NCI-H1436 (cell line): ENCODE measurements at regions not wholly inside any gene's neighbourhood (a gene's known extent, or its start where the extent isn't known, plus 50 kb on each side); places are given as distances from the start of the nearest gene placed in this dataset.

Source experiments
- DNase-seq: peaks from one replicate; lab custom pipeline; 2025; lab: John Stamatoyannopoulos, UW

DNA sequence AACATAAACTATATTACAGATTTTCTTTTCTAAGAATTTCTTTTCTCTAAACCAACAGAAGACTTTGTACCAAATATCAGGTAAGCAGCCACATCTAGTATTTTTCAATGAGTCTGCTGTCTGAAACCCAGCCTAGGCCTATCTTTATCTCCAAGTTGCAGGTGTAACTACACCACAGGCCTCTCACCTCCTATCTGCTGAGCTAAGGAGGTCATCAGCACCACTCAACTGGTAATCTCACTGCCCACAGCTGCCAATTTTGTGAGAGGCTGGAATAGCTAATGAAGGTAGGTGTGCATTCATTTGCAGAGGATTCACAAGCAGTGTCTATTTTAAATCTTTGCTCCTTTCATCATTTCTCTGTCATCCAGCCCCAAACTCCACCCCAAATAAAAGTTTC, 584.8 kb downstream of the HDGFL1 start:
- no peak for DNase-seq

DNA sequence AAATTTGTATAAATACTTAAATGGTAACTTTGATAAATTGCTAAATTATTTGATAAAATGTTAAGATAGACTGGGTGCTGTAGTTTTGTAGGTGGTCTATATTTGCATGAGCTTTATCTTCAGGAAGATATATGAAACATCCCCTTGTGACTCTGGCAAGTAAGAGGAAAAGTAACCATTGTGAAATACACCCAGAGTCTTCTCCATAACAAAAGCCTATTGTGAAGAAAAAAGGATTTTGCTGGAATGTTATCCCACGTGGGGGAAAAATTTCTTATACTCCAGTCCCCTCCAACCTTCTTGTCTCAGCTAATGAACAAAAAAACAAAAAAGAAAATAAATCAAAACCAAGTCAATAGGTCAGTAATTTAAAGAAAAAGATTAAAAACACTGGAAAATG, 600.7 kb downstream of the HDGFL1 start:
- no peak for DNase-seq

DNA sequence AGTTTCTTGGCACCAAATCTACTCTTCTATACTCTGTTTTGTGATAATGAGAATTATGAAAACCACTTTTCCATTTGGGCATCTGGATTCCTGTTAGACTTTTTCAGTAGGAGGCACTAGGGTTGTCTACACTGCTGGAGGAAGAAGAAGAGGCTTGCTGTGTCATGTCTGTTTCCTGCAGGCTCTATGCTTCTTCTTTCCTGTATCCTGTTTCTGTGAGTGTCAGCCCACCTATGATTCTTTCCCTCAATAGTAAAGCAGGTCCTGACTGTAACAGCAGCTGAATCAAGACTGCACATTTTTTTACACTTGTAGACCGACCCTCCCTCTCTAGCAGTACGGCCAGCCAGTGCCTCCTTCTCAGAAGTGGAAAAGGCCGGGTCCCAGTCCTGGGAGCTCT, 603.9 kb downstream of the HDGFL1 start:
- no peak for DNase-seq

DNA sequence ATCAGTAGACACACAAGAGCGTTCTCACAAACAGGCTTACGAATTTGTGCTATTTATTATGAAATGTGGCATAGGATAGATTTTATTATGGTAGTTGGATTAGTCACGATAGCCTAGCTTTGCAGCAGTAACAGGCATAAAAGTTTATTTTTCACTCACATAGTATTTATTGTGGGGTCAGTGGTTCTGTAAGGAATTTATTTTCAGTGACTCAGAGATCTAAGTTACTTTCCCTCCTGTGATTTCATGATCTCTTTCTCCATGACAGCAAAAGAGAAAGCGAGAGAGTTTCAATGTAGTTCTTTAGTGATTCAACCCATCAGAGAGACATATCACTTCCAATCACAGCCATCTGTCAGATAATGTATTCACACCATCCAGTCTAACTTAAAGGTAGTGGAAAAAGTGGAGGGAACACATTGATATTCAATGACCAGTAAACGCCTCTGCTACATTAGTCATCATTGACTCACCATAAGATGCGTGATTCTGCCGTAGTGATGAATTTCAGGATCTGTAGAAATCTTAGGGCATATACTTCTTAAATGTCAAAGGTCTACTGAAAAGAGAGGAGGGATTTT, 605.5 kb downstream of the HDGFL1 start:
- DNase-seq: no peak

DNA sequence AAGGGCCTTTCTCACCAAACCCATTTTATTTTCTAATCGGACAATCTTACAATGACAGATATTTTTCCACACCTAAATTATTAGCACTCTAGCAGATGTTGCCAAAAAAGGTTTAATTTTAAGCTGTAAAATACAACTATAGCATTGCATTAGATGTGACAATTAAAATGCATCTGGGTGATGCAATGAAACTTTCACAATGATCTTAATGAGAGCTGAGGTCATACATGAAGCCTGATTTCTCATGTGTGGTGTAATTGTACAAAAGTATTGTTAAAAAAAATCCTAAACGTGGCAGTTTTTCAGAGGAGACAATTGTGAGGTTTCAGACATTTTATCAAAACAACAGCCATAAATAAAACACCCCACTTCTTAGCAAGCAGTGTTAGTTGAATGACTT, 606.0 kb downstream of the HDGFL1 start:
- no peak for DNase-seq

GRCh38 chr6:23176471-23176870, 607.1 kb downstream of the HDGFL1 start:
- no peak for DNase-seq

- DNase-seq: no peak
Observed at GRCh38 chr6:23176883-23177282, 607.5 kb downstream of the HDGFL1 start.

GRCh38 chr6:23177806-23178205, 608.4 kb downstream of the HDGFL1 start:
- no peak for DNase-seq

DNA sequence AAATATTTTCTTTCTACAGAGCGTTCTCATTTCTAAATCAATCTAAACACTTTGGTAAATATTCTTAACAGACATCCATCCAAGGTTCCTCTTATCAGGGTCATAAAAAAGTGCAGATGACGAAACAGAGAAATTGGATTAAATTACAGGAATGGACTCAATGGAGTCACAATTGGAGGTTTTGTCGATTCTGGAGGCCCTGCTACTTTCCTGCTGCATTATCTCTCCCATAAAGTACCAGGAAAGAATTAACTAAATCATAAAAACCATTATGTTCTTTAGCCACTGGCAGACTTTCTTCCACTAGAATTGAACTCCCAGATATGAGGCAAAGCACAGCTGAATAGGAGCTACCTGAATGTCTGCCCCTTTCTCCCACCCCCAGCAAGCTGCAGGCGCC, 610.6 kb downstream of the HDGFL1 start:
- no peak for DNase-seq

- peak; percentile 94 for DNase-seq
Observed at GRCh38 chr6:23180504-23181293, 611.3 kb downstream of the HDGFL1 start.

DNA sequence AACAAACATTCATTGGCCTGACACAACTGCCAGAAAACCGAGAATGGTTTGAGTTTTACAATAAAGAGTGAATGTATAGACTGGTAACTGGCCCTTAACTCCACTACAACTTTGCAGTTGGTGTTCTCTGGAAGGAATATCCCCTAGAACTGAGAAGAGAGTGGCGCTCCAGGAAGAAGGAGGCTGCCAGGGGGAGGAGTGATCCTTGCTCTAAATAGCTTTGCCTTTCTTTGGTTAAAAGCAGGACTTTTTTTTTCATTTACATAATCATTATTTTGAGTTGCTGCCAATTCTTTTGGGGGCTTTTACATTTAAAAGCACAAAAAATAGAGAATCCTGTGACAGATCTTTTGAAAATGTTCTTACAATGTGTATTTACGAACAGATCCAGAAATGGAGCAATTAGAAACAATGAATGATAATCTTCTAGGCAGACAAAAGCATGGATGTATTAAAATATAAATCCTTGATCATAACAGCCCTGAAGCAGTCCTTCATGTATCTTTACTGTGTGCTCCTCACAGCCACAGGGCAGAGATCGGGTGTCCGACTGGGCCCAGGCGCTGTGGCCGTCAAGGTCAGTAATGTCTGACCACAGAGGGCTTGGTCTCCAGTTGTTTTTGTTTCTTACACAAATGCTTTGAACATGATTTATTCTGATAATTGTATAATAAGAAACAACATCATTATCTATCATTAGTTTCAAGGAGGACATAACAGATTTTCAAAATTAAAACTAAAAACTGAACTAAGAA, 612.2 kb downstream of the HDGFL1 start:
- no peak for DNase-seq

GRCh38 chr6:23183846-23184245, 614.5 kb downstream of the HDGFL1 start:
- DNase-seq: no peak

DNA sequence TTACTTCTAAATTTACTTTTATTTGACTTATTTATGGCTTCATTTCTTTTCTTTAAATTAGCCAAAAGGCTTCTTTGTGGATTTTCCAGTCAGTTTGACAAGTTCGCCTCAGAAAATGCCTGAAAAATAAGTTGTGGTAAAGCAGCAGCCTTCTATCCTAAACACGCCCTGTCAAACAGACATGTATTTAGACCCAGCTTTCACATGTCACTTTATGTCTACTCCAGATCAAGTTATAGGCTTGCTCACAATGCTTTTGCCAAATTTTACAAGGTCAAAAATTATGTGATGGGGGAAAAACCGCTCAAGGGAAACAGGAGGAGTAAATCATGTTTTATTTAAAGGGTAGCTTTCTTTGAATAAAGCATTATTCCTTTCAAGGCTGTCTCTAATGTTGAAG, 615.0 kb downstream of the HDGFL1 start:
- no peak for DNase-seq

DNA sequence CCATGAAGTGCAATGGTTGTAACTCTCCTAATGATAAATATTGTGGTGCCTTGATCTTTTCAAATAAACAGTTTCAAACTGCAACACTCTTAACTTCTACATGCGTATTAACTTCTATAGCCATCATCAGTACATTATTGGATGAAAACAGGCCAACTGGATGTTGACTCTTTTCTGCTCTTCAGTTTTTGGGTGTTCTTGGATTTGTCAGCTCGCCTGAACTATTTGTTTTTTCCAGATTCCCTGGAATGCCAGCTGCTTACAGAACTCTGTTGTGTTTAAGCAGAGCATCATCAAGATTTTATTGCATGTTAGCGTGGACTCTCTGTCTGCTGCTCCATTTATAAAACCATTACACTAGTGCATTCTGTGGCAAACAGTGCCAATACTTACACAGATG, 626.1 kb downstream of the HDGFL1 start:
- DNase-seq: no peak

DNA sequence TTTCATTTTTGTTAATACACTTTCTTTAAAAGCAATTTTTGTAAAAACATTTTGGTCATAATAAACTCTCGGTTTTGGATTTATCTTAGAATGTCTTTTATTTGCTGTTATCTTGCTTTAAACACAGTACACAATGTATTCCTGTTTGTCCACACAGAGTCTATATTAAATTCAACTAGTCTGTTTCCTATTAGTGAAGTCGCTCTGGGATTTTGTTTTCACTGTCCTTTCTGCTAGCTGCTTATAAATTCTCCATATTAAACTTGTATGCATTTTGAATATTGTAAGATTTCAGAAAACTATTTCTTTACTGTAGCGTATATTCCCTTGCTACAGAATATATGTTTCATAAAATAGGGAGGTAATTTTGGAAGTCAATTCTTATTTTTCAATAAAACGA, 630.2 kb downstream of the HDGFL1 start:
- no peak for DNase-seq

DNA sequence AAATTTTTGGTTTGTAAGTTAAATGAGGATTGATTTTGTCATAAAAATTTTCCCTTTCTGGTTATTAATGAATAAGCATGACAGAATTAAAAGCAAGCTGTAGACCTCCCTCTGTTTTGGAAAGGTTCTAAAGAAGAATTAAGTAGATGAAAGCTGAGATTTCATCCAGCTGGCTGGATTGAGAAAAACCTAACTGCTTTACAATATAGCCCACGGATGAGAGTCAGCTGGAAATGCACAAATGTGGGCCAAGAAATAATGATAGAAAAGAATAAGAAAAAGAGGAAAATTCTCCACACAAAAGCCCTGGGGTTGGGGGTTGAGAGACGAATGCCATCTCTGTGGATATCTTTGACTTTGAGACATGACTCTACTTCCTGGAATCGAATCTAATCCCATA, 631.6 kb downstream of the HDGFL1 start:
- DNase-seq: no peak

GRCh38 chr6:23202207-23202606, 632.8 kb downstream of the HDGFL1 start:
- DNase-seq: no peak

DNA sequence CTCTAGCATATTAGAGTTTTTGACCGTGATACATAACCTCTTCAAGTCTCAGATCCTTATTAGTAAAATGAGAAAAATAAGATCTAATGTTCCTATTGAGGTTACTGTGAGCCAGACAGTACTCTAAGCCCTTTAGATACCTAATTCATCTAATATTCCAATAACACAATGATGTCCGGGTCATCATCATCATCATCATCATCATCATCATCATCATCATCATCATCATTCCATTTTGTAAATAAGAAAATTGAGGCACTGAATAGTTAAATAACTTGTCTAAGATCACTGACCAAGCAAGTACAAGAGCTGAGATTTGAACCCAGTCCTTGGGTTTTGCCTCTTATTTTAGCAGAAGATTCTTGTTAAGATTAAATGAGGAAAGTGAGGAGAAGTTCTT, 643.0 kb downstream of the HDGFL1 start:
- no peak for DNase-seq

- no peak for DNase-seq
Observed at GRCh38 chr6:23213193-23213592, 643.8 kb downstream of the HDGFL1 start.

DNA sequence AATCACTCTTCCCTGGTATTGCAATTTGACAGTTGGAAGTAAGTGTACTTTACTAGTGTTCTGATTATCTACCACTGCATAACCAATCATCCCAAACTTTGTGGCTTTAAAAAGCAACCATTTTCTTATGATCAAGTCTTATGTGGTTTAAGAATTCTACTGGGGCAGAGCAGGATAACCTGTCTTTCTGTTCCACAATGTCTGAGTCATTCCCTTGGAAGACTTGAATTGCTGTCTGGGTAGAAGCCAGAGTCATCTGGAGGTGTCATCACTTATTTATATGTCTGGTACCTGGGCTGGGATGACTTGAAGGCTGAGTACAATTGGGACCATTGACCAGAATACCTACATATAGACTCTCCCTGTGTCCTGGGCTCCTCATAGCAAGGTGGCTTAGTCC, 644.3 kb downstream of the HDGFL1 start:
- no peak for DNase-seq

GRCh38 chr6:23218751-23219150, 649.4 kb downstream of the HDGFL1 start:
- no peak for DNase-seq

GRCh38 chr6:23222724-23223123, 653.4 kb downstream of the HDGFL1 start:
- no peak for DNase-seq

DNA sequence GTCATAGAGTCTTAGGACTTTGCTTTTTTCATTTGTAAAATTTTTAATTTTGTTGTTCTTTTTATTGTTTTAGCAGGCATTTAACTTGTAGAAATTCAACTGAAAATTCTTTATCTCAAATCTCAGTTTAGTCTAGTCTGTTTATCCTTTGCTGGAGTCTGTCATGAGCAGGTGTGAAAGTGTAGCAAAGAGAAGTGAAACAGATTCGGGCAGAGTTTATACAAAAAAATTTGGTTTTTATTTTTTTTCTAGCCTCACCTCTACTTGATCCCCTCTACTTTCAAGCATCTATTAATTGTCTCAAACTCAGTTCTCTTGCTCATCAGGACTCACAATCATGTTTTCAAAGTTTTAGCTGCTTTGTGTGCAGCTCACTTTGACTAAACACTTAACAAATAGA, 655.2 kb downstream of the HDGFL1 start:
- DNase-seq: no peak
